Inflammatory macrophage treated with lipopolysaccharide for 4 hours (primary cell): ENCODE measurements at regions not wholly inside any gene's neighbourhood (a gene's known extent, or its start where the extent isn't known, plus 50 kb on each side); places are given as distances from the start of the nearest gene placed in this dataset.
A peak's percentile ranks its signal among the peaks of the same experiment; 100 is the strongest.
"Not testable (repeated sequence)": the region's sequence is repeated elsewhere in the genome, so short reads cannot be mapped to it uniquely, and the experiment has no call there.

Experiments used
- DNase-seq: peaks from one replicate; pipeline ENCODE4 v3.0.0-alpha.2; 2020

GRCh38 chr5:131001507-131001906 lies 163.5 kb downstream of the HINT1 start:
- no peak for DNase-seq

GRCh38 chr5:131000289-131000688 lies 164.8 kb downstream of the HINT1 start:
- no peak for DNase-seq

GRCh38 chr5:130996720-130997119 lies 168.3 kb downstream of the HINT1 start:
- DNase-seq: not testable (repeated sequence)

- DNase-seq: no peak
Measured at GRCh38 chr5:130995851-130996250, 169.2 kb downstream of the HINT1 start.

- DNase-seq: no peak
Measured at GRCh38 chr5:130995254-130995515, 169.9 kb downstream of the HINT1 start.

GRCh38 chr5:130994496-130995253 lies 170.4 kb downstream of the HINT1 start:
- DNase-seq: no peak

- DNase-seq: no peak
Measured at GRCh38 chr5:130992621-130993020, 172.4 kb downstream of the HINT1 start.

GRCh38 chr5:130992095-130992494 lies 173.0 kb downstream of the HINT1 start:
- DNase-seq: no peak

- no peak for DNase-seq
Measured at GRCh38 chr5:130985776-130986175, 179.3 kb downstream of the HINT1 start.

GRCh38 chr5:130981663-130982062 lies 183.4 kb downstream of the HINT1 start:
- DNase-seq: no peak

- no peak for DNase-seq
Measured at GRCh38 chr5:130978475-130978874, 186.6 kb downstream of the HINT1 start.

GRCh38 chr5:130976493-130976892 lies 188.6 kb downstream of the HINT1 start:
- DNase-seq: no peak

GRCh38 chr5:130975847-130976246 lies 189.2 kb downstream of the HINT1 start:
- no peak for DNase-seq

GRCh38 chr5:130975299-130975698 lies 189.8 kb downstream of the HINT1 start:
- no peak for DNase-seq

GRCh38 chr5:130974021-130974683 lies 190.9 kb downstream of the HINT1 start:
- peak; percentile 8 for DNase-seq

GRCh38 chr5:130966990-130967525 lies 198.0 kb downstream of the HINT1 start:
- peak; percentile 16 for DNase-seq

- no peak for DNase-seq
Measured at GRCh38 chr5:130965920-130966319, 199.1 kb downstream of the HINT1 start.

GRCh38 chr5:130965360-130965759 lies 199.7 kb downstream of the HINT1 start:
- DNase-seq: no peak

- no peak for DNase-seq
Measured at GRCh38 chr5:130964231-130965202, 200.5 kb downstream of the HINT1 start.

- DNase-seq: no peak
Measured at GRCh38 chr5:130963798-130964197, 201.3 kb downstream of the HINT1 start.

- DNase-seq: no peak
Measured at GRCh38 chr5:130957151-130957550, 207.9 kb downstream of the HINT1 start.

- DNase-seq: no peak
Measured at GRCh38 chr5:130955041-130955440, 210.0 kb downstream of the HINT1 start.

- DNase-seq: no peak
Measured at GRCh38 chr5:130954336-130954735, 210.7 kb downstream of the HINT1 start.
